ENCODE measurements at regions not wholly inside any gene's neighbourhood (a gene's known extent, or its start where the extent isn't known, plus 50 kb on each side); places are given as distances from the start of the nearest gene placed in this dataset.

GRCh38 chr1:83098131-83098530 lies 900.8 kb downstream of the TTLL7 start:
- ChIA-PET CTCF (no interaction called here), POLR2A (ENCODE audit: low non-redundant PET) (no interaction called here)
- H3K27ac ChIP-seq, result no peak overlapping the region
- no peak for DNase-seq (ENCODE audit: low spot score)
- TF ChIP-seq CTCF (conservative IDR thresholded peaks at IDR 0.05; ENCODE audit: low read depth), result no peak

DNA sequence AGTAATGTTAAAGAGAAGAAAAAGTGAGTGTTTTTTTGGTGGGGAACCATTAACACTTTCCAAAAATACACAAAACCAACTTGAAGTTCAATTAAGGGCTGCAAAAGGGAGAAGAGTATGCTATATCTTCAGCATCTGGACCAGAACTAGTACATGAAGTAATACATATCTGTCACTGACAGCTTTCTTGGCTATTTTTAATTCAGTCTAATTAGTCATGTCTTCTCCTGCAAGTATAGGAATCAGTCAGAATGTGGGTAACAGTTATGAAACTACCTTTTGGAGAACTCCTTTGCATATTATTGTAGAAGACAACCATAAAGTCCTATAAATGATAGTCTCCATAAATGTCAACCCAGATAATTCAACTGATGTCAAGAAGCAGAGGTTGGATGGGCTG lies 901.2 kb downstream of the TTLL7 start:
- no peak for TF ChIP-seq CTCF (conservative IDR thresholded peaks at IDR 0.05; ENCODE audit: low read depth)
- CTCF ChIA-PET, result interaction anchor here (0.6 kb wide), 1 partner anchor 287 kb away, joined by 5 read pairs; no protein-coding TSS in a partner anchor
- POLR2A ChIA-PET (ENCODE audit: low non-redundant PET), result no interaction called here
- no peak for DNase-seq (ENCODE audit: low spot score)
- no peak overlapping the region for H3K27ac ChIP-seq

- TF ChIP-seq CTCF (conservative IDR thresholded peaks at IDR 0.05; ENCODE audit: low read depth), result no peak
- CTCF ChIA-PET, result no interaction called here
- H3K27ac ChIP-seq, result no peak overlapping the region
- POLR2A ChIA-PET (ENCODE audit: low non-redundant PET), result no interaction called here
- DNase-seq (ENCODE audit: low spot score), result no peak
Measured at GRCh38 chr1:83095570-83095969, 903.4 kb downstream of the TTLL7 start.

DNA sequence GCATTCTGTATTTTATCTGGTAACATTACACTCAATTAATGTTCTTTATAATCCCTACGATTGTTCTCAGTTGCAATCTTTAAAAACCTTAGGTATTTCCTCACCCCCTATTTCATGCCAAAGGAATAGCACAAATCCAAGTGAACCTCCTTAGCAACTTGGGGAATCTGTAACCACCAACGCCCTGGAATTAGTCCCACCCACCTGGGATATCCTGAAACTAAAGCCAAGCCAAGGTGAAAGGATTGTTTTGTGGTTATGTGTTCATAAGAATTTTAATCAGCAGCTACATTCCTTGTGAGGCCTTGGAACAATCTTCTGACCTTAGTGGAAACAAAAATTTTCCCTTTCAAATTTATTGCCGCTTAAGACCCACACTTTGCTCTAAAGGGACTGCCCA lies 908.7 kb downstream of the TTLL7 start:
- DNase-seq (ENCODE audit: low spot score), result no peak
- no peak for TF ChIP-seq CTCF (conservative IDR thresholded peaks at IDR 0.05; ENCODE audit: low read depth)
- H3K27ac ChIP-seq, result no peak overlapping the region
- CTCF ChIA-PET, result no interaction called here
- POLR2A ChIA-PET (ENCODE audit: low non-redundant PET), result no interaction called here

GRCh38 chr1:83087851-83088250 lies 911.1 kb downstream of the TTLL7 start:
- TF ChIP-seq CTCF (conservative IDR thresholded peaks at IDR 0.05; ENCODE audit: low read depth), result no peak
- ChIA-PET POLR2A (ENCODE audit: low non-redundant PET) (no interaction called here), CTCF (interaction anchor here (0.6 kb wide), 1 partner anchor 65 kb away, joined by 3 read pairs; no protein-coding TSS in a partner anchor)
- no peak for DNase-seq (ENCODE audit: low spot score)
- H3K27ac ChIP-seq, result no peak overlapping the region

DNA sequence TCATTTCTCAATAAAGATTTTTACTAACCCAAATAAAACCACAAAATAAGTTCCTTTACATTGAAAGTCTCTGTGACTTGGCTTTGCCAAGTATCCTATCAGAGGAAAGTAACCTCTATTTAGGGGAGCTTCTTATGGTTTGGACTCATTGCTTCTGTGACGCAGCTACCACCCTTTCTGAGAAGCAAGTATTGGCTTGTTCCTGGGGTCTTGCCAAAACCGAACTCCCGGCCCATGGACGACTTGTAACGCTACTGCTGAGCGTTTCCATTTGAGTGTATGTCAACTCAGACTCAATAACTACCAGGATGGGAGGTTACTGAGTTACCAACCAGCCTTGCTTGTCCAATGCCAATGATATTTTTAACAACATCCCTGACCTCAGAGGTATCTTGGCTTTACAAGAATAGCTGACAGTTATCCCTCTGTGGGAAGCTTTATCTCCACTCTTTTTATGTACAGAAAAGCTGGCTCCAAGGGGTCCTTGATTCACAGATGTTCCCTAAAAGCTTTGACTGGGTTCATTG lies 911.9 kb downstream of the TTLL7 start:
- POLR2A ChIA-PET (ENCODE audit: low non-redundant PET), result no interaction called here
- DNase-seq (ENCODE audit: low spot score), result no peak
- TF ChIP-seq CTCF (conservative IDR thresholded peaks at IDR 0.05; ENCODE audit: low read depth), result no peak
- CTCF ChIA-PET, result no interaction called here
- H3K27ac ChIP-seq, result no peak overlapping the region

DNA sequence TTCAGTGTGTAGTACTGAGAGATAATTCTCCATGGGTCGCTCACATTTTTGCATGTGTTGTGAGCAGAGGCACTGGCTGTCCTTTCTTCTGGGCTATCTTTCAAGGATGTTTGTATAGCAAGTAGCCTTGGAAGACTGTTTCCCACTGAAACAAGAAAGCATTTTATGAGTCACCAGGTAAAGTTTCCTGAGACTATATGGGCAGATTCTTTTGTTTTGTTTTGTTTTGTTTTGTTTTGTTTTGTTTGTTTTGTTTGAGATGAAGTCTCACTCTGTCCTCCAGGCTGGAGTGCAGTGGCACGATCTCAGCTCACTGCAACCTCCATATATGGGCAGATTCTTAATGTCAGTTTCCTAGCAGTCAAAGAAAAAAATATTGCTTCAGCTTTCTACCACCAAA lies 912.6 kb downstream of the TTLL7 start:
- TF ChIP-seq CTCF (conservative IDR thresholded peaks at IDR 0.05; ENCODE audit: low read depth), result no peak
- no peak for DNase-seq (ENCODE audit: low spot score)
- POLR2A ChIA-PET (ENCODE audit: low non-redundant PET), result no interaction called here
- no peak overlapping the region for H3K27ac ChIP-seq
- CTCF ChIA-PET, result interaction anchor here (0.6 kb wide), 1 partner anchor 1304 kb away, joined by 6 read pairs; no protein-coding TSS in a partner anchor
